A172 (cell line): ENCODE measurements at regions not wholly inside any gene's neighbourhood (a gene's known extent, or its start where the extent isn't known, plus 50 kb on each side); places are given as distances from the start of the nearest gene placed in this dataset.
"Not testable (repeated sequence)": the region's sequence is repeated elsewhere in the genome, so short reads cannot be mapped to it uniquely, and the experiment has no call there.

ENCODE experiments used
- DNase-seq: peaks from one replicate; pipeline ENCODE4 v3.0.0-alpha.2; 2015; ENCODE audit warnings: low spot score

DNA sequence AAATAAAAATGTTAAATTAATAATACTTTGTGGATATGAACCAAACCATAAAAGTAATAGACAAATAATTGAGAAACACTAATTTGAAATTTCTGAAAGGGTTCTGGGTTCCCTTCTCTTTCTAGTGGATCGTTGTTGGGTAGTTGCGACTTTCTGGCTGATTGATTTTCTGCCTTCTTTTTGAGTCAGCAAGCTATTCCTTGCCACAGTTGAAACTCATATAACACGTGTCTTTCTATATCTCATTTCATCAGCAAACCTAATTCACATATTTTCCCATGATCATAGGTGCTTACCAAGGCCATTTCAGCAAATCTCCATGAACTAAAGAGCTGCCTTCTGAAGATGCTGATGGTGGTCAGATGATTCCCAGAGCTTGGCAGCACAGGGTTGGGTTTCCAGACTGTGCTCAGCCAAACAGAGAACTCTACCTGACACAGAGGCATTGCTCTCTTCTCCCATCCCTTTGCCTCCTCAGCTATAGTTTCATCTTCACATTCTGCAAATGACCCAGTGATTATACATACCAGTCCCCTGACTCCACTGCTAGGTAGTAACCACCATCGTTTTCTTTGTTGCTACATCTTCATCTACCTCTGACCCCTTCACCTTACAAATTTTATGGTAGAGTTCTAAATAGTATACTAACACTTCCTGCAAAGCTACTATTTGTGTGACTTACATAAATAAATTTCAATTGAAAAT, 383.9 kb upstream of the DPH6 start:
- DNase-seq = no peak

DNA sequence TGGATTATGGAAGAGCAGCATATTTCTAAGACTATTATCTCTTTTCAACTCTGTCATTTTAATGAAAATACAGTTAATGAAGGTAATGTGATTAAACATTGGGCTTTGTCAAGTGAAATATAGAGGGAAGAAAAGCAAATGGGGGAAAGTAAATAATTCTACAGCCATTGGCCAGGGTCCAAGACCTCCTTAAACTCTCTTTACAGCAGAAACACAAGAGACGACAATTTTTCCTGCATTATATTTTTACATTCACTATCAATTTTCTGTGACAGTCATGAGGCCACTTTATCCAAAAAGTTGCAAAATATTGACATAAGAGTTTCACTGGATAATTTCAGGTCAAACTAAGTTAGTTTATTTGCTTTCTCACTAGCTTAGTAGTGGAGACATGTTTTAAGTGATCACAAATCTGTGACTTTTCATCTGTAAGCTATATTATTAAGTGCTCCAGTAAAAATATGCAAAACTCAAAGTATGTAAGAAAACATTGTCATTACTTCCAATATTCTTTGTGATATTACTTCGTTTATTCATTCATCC, 385.9 kb upstream of the DPH6 start:
- DNase-seq = no peak

DNA sequence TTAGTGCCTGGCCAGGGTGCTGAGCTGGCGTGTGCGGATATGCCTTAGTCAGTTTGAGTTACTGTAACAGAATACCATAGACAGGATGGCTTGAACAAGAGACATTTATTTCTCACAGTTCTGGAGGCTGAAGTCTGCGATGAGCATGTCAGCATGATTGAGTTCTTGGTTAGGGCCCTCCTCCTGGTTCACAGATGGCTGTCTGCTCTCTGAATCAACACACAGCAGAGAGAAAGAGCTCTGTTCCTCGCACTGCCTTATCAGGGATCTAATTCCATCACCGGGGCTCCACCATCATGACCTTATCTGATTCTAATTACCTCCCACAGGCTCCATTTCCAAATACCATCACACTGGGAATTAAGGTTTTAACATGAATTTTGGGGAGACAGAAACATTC, 386.6 kb upstream of the DPH6 start:
- no peak for DNase-seq

DNA sequence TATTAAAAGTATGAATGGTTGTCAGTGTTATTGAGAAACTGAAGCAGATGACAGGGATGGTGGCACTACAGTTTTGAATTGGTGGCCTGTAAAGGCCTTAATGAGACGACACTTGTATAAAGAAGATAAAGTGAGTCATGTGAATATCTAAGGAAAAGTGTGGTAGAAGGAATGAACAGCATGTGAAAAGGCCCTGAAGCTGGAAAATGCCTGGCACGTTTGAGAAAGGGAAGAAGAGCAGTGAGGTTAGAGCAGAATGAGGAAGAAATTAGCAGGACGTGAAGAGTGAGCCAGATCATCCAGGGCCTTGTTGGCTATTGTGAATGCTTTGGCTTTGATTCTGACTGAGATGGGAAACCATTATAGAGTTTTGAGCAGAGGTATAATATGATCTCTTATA, 387.6 kb upstream of the DPH6 start:
- no peak for DNase-seq

DNA sequence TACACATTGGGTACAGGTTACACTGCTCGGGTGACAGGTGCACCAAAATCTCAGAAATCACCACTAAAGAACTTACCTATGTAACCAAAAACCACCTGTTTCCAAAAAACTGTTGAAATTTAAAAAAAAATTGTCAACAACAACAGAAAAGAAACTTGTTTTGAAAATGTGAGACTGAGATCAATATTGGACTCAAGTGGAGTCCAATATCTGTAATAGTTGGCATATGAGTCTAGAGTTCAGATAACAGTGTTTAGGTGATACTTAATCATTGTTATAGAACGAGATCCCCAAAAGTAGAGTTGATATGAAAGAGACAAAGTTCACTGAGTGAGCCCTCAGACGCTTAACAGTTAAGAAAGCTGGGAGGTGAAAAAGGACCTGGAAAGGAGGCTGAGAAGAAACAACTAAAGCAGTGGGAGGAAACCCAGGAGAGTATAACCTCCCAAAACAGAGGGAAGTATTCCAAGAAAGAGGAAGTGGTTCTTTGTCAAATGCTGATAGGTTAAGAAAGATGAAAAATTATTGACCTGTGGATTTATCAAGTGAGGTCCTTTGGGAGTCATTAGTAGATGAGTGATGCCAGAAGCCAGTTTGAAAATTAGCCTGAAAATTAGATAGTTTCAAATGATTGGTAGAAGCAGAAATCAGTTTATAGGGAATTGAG, 388.6 kb upstream of the DPH6 start:
- no peak for DNase-seq

DNA sequence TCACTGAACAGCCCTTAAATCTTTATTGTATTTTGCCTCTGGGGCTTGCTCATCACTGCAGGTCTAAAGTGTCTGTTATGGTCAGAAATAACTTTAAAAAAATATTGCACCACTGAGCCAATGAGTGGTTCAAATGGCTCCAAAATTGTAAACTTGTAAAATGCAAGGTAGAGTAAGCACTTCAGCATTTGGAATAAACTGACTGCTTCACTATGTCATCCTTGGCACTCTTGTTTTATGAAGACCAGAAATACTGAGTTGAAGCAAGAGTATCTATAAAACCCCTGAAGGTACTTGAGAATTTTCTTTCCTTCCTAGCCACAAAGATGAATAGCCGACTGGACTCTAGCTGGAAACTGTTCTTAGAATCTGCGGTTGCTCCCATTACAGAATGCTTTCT, 390.3 kb upstream of the DPH6 start:
- no peak for DNase-seq

DNA sequence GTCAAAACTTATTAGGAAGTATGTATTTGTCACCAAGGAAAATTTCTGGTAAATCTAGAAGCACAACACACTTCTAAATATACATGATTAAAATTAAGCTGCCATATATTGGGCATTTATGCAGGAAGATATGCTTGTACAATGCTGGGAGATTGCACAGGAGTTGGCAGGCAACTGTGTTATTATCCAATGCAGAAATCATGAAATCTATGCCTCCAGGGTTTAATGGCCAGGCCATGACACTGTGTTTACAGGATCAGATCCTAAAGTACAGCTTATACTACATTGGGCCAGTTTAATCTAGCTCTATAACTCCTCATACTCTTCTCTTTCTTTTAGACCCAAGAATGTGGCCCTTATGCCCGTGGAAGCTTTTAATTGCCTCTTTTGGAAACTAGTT, 391.4 kb upstream of the DPH6 start:
- no peak for DNase-seq

DNA sequence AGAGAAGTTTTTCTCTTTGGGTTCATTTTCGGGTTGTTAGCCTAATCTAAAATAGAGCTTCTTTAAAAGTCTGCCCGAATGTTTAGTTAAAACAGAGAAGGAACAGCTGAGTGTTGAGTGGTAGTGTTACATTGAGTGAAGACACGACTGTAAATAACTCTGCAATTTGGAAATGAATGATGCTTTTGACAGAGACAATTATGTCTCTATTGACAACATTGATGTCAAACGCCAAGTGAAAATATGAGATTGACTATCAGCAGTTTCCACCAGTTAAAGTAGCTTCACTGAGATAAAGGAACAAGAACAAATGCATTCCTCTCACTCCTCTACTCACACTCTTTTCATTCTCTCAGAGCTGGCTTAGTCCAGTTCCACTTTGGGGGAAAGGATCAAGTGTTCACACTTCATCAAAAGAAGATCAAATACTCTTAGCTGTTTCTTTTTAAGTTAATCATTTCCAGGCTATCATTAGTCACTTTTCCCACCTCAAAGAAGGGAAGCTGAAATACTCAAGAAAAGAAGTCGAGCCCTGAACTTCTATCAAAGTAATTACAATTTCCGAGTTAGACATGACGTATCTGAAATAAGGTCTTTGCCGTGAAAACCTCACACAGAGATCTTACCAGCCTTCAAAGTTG, 399.1 kb upstream of the DPH6 start:
- no peak for DNase-seq

DNA sequence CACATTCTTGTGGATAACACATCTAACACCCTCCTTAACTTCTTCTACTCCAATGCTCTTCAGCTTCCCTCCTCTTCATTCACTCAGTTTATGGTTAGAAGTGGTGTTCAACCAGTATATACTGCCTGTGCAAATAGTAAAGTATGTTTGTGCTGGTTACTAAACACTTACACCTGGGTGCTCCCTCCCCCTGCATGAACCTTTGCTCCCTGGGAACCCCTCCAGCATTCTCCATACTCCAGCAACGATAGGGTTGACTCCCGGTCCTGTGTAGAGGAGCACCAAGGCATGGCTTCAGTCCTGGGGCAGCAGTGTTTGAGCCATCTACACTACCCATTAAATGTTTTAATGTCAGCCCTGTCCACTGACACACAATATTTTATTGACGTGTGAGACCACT, 407.5 kb upstream of the DPH6 start:
- DNase-seq = no peak

DNA sequence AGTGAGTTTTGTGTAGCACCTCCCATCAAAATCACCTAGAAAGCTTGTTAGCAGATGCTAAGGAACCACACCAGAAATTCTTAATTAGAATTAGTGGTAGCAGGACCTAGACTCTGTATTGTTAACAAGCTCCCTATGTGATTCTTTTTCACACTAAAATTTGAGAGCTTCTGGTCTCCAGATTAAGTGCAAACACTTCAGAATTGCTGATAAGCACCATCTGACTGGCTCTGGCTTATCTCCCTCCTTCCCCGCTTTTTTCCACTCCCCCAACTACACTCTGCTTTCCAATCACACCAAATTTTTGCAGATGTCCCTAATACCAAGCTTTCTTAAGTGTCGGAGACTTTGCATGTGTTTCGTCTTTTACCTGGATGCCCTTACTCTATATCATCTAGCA, 410.1 kb upstream of the DPH6 start:
- no peak for DNase-seq

DNA sequence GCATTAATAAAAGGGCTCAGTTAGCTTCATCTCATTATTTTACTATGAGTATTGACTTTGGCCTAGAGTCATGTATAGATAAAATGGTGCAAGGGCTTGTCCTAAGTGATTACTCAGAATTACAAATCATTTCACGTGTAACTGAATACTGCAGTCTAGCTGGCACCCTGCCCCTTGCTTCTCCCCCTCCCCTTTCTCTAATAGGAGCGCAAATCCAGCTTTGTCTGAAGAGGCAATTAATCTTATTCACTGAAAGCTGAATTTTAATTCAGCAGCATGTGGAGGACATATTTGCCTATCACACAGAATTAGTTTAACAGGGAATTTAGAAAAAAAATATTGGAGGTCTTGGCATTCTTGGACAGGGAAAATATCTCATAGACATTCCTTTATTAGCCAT, 412.1 kb upstream of the DPH6 start:
- peak; percentile 19 for DNase-seq

DNA sequence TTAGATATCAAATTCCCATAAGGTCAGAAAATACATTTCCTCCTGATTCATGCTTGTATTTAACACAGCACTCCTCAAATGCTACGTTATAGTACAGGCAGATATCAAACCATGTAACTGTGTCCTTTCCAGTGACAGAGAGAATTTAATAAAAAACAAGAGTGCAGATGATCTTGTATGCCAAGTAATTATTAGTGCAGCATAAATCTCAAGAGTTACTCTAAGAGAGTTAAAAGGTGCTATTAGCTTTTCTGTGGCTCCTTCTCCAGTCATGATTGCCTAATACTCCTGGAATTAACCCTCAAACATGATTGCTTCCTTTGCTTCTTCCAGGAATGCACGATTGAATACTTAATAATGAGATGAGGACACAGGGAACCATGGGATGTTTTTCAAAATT, 413.0 kb upstream of the DPH6 start:
- no peak for DNase-seq

DNA sequence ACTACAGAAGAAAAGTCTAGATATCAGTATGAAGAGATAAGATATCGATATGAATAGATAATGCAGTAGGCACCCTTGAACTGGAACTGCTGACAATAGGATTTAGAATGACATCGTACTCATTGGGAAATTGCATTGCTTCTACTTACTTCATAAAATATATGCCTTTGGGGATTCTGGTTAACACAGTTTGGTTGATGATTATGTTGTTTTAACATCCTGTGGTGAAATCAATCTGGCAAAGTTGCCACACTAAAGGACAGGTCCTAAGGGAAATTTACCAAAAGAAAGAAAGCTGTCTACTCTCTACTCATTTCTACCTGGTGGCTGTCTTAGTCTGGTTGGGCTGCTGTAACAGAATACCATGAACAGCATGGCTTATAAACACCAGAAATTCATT, 417.4 kb upstream of the DPH6 start:
- DNase-seq = no peak

DNA sequence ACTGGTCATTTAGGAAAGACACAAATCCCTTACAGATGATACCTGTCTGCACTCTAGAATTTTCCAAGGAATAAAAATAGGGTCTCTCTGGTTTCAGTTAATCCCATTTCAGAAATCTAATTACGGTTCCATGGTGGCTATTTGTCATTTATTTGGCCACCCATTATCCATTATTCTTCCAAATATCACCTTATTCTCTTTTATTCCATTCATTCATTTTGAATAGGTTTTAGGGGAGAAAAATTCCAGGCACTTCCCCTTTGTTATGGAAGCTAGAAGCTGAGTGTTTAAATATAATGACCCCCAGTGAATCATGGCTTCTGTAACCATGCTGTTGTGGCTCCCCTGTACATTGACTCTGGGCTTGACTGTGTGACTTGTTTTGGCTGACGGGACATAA, 420.8 kb upstream of the DPH6 start:
- no peak for DNase-seq

DNA sequence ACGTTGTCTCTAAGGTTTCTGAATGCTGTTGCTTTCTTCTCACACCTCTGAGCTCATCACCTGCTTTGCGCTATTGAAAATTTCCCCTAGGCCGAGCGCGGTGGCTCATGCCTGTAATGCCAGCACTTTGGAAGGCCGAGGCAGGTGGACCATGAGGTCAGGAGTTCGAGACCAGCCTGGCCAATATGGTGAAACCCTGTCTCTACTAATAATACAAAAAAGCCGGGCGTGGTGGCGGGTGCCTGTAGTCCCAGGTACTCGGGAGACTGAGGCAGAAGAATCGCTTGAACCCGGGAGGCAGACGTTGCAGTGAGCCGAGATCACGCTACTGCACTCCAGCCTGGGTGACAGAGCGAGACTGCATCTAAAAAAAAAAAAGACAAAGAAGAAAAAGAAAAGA, 422.0 kb upstream of the DPH6 start:
- not testable (repeated sequence) for DNase-seq

DNA sequence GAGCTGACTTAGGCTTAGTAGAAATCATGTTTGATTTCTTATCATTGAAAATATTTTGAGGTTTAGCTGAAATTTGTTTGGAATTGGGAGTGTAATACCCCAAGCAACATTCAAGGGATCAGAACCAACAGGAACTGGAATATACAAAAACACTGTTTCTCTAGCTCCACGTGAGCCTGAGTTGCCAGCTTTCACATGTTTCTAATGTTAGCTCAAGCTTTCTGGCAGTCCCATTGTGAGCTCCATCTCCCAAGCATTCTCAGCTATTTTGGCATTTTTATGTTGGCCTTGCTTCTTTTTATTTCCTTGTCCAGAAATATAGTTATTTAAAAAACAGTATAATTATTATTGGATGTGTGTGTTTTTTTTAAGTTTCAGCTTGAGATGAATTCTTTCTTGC, 427.1 kb upstream of the DPH6 start:
- DNase-seq = no peak

DNA sequence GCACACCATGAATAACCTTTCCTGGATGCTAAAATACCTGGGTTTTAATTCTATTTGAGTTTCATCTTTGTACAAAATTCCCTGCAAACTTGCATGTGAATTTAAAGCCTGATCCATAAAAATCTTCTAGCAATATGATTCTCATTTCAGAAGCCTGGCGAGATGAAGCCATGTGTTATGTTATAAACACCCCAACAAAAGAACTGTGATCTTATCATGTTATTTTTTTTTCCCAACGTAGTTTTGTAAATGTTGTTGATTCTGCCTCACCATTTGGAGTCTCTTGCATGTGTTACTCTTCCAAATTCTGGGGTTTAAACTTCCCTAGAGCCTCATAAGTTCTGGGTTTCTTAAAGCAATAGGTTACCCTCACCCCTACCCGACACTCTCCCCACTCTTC, 428.1 kb upstream of the DPH6 start:
- DNase-seq = no peak

DNA sequence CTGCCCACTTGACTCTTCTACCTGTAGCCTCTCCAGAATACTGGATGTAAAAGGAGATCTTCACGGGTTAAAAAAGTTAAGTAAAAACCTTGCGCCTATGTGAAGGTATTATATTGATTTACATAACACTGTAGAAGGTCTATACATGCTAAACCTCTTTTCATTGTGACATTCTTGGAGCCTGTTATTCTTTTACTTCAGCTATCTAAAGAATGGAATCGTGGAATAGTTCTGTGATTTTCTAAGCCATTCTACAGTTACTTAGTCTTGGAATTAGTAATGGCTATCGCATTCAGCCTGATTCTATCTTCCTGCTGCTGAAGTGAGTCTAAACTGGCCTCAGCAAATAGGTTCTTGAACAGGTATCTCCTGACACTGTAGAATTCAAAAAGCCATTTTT, 430.0 kb upstream of the DPH6 start:
- DNase-seq = no peak

DNA sequence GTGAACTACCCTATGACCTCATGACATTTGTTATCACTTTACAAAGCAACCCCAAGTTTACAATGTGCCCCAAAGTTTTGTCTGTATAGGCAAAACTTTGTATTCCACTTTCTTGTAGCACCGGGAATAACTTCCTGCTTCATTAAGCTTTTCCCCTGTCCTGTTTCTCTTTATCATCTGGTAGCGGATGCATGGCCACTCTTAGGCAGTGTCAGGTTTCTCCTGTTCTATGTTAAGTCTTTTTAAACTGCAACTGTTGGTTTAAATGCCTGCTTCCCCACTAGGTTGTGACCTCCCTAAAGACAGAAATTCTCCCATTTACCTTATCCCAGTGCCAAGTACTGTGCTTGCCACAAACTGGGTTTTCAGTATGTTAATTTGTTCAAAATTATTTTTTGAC, 433.6 kb upstream of the DPH6 start:
- no peak for DNase-seq

DNA sequence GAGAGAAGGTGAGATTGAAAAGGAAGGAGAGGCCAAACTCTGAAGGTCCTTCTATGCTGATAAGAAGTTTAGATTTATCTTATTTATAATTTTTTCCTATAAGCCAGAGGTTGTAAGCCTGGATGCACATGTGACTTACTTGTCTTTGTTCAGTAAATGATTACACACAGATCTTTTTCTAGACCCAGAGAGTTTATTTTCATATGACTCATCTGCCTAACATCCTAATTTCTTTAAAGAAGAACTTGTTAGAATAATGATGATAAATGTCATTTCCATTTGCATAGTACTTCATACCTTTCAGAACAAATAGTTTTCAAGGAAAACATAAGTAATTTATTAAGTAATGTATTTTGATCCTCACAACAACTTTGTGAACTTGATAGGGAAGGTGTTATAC, 434.8 kb upstream of the DPH6 start:
- peak; percentile 20 for DNase-seq

DNA sequence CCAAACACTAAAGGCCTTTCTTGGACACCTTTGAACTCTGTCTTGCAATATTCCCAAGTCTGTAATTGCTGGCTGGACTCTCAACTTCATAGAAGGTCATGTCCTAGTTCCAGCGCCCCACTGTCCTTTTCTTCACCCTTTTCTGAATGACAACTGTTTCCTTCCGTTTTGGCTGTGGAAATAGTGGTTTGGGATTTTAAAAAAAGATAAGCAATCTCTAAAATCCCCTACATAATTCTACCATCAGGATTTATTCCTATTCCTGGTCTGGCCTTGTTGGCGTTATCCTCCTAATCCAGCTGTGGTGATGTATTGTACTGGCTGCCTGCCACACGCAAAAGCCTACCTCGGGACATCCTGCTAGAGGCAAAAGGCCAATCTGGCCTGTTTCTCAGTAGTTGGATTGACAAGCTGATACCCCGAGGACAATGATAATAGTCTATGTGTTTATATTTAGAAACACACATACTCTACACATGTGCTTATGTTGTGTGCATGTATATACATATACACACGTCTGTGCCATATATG, 440.3 kb upstream of the DPH6 start:
- no peak for DNase-seq

DNA sequence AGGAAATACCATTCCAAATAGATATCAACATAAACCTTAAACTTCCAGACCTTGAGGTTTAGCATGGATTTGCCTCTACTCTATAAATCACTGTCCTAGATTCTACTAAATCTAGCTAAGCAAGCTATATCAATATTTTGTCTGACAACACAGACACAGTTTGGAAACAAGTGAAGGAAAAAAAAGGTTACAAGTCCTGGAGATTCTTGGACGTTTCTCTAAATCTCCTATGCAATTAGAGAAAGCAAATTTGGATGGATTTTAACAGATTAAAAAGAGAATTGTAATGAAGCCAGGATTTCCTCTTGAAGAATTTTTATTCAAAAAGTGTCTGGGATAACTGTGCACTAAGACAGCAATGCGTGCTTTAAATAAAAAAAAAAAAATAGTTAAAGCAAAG, 441.1 kb upstream of the DPH6 start:
- DNase-seq = no peak

DNA sequence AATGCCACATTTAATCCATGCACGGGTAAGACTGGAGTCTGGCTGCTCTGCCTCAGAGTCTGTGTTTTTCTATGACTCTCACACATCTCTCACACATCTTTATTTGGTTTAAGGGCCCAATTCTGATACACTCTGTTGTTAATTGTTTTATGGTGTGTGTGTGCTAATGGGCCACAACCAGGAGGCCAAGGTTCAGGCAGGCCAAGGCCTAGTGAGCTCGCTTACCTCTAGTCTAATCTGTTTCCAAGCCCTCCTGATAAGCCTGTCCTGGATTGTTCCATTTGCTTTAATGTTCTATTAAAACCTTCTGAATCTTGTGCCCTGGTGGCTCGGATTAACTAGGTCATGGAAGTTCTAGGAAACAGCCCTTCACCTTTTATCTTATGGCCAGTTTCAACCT, 445.4 kb upstream of the DPH6 start:
- DNase-seq = no peak
